ENCODE measurements at regions not wholly inside any gene's neighbourhood (a gene's known extent, or its start where the extent isn't known, plus 50 kb on each side); places are given as distances from the start of the nearest gene placed in this dataset.

DNA sequence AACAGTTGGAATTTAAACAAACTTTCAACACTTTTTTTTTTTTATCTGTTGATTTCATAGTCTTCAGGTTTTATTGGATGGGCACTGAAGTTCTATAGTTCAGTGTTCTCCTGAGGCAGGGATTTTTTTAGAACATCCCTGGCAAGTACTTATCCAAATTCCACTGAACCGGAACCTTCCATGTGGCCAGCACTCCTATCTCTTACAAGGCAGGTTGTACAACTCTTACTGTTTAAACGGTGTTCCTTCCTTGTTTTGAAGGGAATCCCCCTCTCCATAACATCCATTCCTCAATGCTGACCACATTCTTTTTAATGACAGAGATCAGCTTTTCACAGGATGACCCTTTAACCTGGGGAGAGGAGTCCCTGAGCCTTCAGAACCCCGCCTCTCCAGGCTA, 238.9 kb upstream of the CTBP2 start:
- POLR2A ChIA-PET: no interaction called here
- DNase-seq: no peak
- Mint-ChIP-seq H3K27ac (no peak overlapping the region), H3K36me3 (no peaks in the 10 kb centered on the region), H3K9me3 (peaks cover 0 to 17% (median 1%) of the 10 kb centered on the region in 11 donors), H3K4me3 (no peak overlapping the region), H3K4me1 (no peaks in the 10 kb centered on the region), H3K27me3 (peaks cover 0 to 9% (median 0%) of the 10 kb centered on the region in 5 donors)
- Histone ChIP-seq H3K27ac (ENCODE audit: low read depth, low read length) (no peak overlapping the region), H3K9me3 (ENCODE audit: control insufficient read depth in 2 of 3, low read length in 3 of 3) (no peaks in the 10 kb centered on the region), H3K4me1 (ENCODE audit: control insufficient read depth in 2 of 2, insufficient read depth in 2 of 2, low read length in 2 of 2) (no peaks in the 10 kb centered on the region), H3K4me3 (ENCODE audit: low read length) (no peak overlapping the region), H3K27me3 (ENCODE audit: control insufficient read depth in 2 of 2, insufficient read depth in 2 of 2, low read length in 2 of 2) (no peaks in the 10 kb centered on the region), H3K36me3 (ENCODE audit: control insufficient read depth in 2 of 3, insufficient read depth in 3 of 3, low read length in 3 of 3) (no peaks in the 10 kb centered on the region)
- ATAC-seq: no peak
- CTCF ChIA-PET: no interaction called here
- intact Hi-C loops (cut with micrococcal nuclease): loop anchor here in 1 of 2 donors (10.0 kb wide), 1 partner anchor 1084 kb away; no protein-coding TSS in a partner anchor

DNA sequence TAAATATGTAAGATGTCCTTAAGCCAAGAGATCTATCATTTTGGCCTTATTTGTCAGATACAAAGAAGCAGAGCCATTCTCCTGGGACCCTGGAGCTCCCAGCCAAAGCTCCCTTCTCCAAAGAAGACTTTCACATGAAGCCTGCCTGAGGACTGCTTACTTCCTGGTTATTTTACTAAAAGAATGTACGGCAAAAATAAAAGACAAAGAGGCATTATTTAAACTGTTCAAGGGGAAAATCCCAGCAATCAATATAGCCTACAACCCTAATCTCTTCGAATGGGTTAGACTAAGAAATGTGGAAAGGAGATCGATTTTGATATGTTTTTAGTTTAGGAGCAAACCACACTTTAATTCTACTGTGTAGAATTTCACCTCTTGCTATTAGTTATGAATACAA, 237.9 kb upstream of the CTBP2 start:
- H3K4me1 ChIP-seq (ENCODE audit: control insufficient read depth in 2 of 2, insufficient read depth in 2 of 2, low read length in 2 of 2): no peaks in the 10 kb centered on the region
- DNase-seq: no peak
- H3K4me3 Mint-ChIP-seq: no peak overlapping the region
- peaks cover 0 to 9% (median 0%) of the 10 kb centered on the region in 5 donors for H3K27me3 Mint-ChIP-seq
- H3K4me1 Mint-ChIP-seq: no peaks in the 10 kb centered on the region
- no peaks in the 10 kb centered on the region for H3K27me3 ChIP-seq (ENCODE audit: control insufficient read depth in 2 of 2, insufficient read depth in 2 of 2, low read length in 2 of 2)
- ChIA-PET CTCF (no interaction called here), POLR2A (no interaction called here)
- H3K9me3 Mint-ChIP-seq: peaks cover 0 to 9% (median 3%) of the 10 kb centered on the region in 11 donors
- no peak overlapping the region for H3K27ac ChIP-seq (ENCODE audit: low read depth, low read length)
- intact Hi-C loops (cut with micrococcal nuclease): loop anchor here in 1 of 2 donors (10.0 kb wide), 1 partner anchor 1083 kb away; no protein-coding TSS in a partner anchor
- H3K9me3 ChIP-seq (ENCODE audit: control insufficient read depth in 2 of 3, low read length in 3 of 3): no peaks in the 10 kb centered on the region
- no peaks in the 10 kb centered on the region for H3K36me3 ChIP-seq (ENCODE audit: control insufficient read depth in 2 of 3, insufficient read depth in 3 of 3, low read length in 3 of 3)
- H3K4me3 ChIP-seq (ENCODE audit: low read length): no peak overlapping the region
- H3K27ac Mint-ChIP-seq: no peak overlapping the region
- no peaks in the 10 kb centered on the region for H3K36me3 Mint-ChIP-seq
- ATAC-seq: no peak

DNA sequence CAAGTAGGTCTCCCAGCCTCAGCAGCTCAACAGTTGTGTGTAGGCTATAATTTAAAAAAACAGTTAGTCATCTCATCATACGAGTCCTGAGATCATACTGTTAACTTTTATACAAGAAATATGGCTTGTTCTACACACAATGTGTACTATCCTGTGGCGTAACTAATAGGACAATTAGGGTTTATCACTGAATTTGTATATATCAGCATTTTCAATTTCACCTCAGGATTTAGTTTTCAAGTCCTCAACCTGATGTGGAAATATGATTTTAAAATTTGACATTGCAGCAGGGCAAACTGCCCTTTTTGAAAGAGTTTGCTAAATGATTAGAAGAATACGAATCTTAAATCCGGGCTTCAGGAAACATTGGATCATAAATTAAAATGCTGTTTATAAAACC, 237.2 kb upstream of the CTBP2 start:
- POLR2A ChIA-PET: no interaction called here
- no peak overlapping the region for H3K4me3 ChIP-seq (ENCODE audit: low read length)
- Mint-ChIP-seq H3K4me1 (no peaks in the 10 kb centered on the region), H3K4me3 (no peak overlapping the region), H3K27ac (no peak overlapping the region), H3K9me3 (peaks cover 0 to 5% (median 3%) of the 10 kb centered on the region in 11 donors), H3K27me3 (peaks cover 0 to 10% (median 0%) of the 10 kb centered on the region in 5 donors), H3K36me3 (no peaks in the 10 kb centered on the region)
- no peaks in the 10 kb centered on the region for H3K9me3 ChIP-seq (ENCODE audit: control insufficient read depth in 2 of 3, low read length in 3 of 3)
- no peak for ATAC-seq
- no peak for DNase-seq
- CTCF ChIA-PET: no interaction called here
- H3K27ac ChIP-seq (ENCODE audit: low read depth, low read length): no peak overlapping the region
- H3K36me3 ChIP-seq (ENCODE audit: control insufficient read depth in 2 of 3, insufficient read depth in 3 of 3, low read length in 3 of 3): no peaks in the 10 kb centered on the region
- no peaks in the 10 kb centered on the region for H3K27me3 ChIP-seq (ENCODE audit: control insufficient read depth in 2 of 2, insufficient read depth in 2 of 2, low read length in 2 of 2)
- intact Hi-C loops (cut with micrococcal nuclease): loop anchor here in 1 of 2 donors (10.0 kb wide), 1 partner anchor 1083 kb away; no protein-coding TSS in a partner anchor
- no peaks in the 10 kb centered on the region for H3K4me1 ChIP-seq (ENCODE audit: control insufficient read depth in 2 of 2, insufficient read depth in 2 of 2, low read length in 2 of 2)

DNA sequence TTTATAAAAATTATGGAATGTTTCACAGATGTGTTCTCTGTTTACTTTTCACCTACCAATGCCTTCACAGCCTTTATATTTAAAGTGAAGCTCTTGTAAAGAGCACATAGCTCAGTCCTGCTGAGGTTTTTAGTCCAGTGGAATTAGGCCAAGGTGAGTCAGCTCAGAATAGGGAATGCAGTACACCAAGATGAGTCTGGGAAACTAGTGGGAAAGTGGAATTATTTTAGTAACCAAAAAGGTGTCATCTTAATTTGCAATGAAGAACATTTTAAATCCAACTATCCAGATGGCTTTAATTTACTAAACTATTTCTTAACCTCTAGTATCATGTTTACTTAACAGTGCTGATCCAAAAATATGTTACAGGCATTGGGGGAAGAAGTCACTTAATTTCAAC, 236.3 kb upstream of the CTBP2 start:
- no peaks in the 10 kb centered on the region for H3K36me3 ChIP-seq (ENCODE audit: control insufficient read depth in 2 of 3, insufficient read depth in 3 of 3, low read length in 3 of 3)
- ATAC-seq (no peak), DNase-seq (no peak)
- Mint-ChIP-seq H3K4me3 (no peak overlapping the region), H3K27me3 (peaks cover 0 to 10% (median 5%) of the 10 kb centered on the region in 5 donors), H3K9me3 (peaks cover 0 to 10% (median 5%) of the 10 kb centered on the region in 11 donors), H3K4me1 (no peaks in the 10 kb centered on the region), H3K36me3 (peaks cover 0 to 3% (median 0%) of the 10 kb centered on the region in 5 donors), H3K27ac (no peak overlapping the region)
- no peak overlapping the region for H3K4me3 ChIP-seq (ENCODE audit: low read length)
- ChIA-PET POLR2A (no interaction called here), CTCF (no interaction called here)
- no peaks in the 10 kb centered on the region for H3K4me1 ChIP-seq (ENCODE audit: control insufficient read depth in 2 of 2, insufficient read depth in 2 of 2, low read length in 2 of 2)
- H3K9me3 ChIP-seq (ENCODE audit: control insufficient read depth in 2 of 3, low read length in 3 of 3): no peaks in the 10 kb centered on the region
- no peaks in the 10 kb centered on the region for H3K27me3 ChIP-seq (ENCODE audit: control insufficient read depth in 2 of 2, insufficient read depth in 2 of 2, low read length in 2 of 2)
- H3K27ac ChIP-seq (ENCODE audit: low read depth, low read length): no peak overlapping the region
- intact Hi-C loops (cut with micrococcal nuclease): loop anchor here in 1 of 2 donors (10.0 kb wide), 1 partner anchor 1082 kb away; no protein-coding TSS in a partner anchor

DNA sequence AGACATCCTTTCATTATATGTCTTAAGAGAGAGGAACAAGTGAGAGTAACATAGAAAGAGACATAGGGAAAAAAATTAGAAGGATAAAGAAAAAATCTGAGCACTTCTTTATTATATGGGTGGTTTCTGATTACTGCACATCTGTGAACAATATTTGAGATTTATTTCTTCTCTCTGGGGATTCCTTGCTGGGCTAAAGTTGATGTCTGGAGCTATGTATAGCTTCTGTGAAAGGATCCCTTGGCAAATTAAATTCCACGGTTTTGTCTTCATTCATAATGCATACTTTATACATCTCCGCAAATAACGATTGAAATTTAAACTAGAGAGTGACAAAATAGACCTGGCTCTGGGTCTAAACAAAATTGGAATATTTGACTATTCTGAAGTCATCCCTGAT, 232.2 kb upstream of the CTBP2 start:
- H3K36me3 Mint-ChIP-seq: peaks cover 0 to 3% (median 0%) of the 10 kb centered on the region in 5 donors
- no peak for ATAC-seq

DNA sequence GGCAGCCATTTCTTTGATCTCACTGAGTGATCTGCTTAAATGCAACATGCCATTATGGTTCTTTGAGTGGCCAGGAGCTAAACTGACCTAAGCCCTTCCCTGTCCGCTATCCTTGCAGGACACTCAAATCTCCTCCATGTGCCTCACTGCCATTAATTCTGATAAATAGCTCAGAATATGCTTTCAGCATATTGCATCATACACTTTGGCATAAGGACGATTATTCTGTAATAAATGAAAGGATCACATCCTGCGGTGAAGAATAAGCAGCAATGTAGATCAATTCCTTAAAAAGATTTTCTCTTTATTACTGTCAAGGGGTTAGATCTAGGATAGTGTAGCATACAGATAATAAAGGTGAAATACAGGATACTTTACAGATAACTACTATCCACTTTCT, 231.8 kb upstream of the CTBP2 start:
- intact Hi-C loops (cut with micrococcal nuclease): loop anchor here in 1 of 2 donors (10.0 kb wide), 1 partner anchor 1077 kb away; no protein-coding TSS in a partner anchor
- no peaks in the 10 kb centered on the region for H3K36me3 ChIP-seq (ENCODE audit: control insufficient read depth in 2 of 3, insufficient read depth in 3 of 3, low read length in 3 of 3)
- Mint-ChIP-seq H3K4me3 (no peak overlapping the region), H3K36me3 (peaks cover 0 to 3% (median 0%) of the 10 kb centered on the region in 5 donors), H3K27ac (no peak overlapping the region), H3K4me1 (no peaks in the 10 kb centered on the region), H3K27me3 (peaks cover 0 to 6% (median 5%) of the 10 kb centered on the region in 5 donors), H3K9me3 (peaks cover 2 to 33% (median 13%) of the 10 kb centered on the region in 11 donors)
- ATAC-seq: no peak
- no peak overlapping the region for H3K27ac ChIP-seq (ENCODE audit: low read depth, low read length)
- no peaks in the 10 kb centered on the region for H3K4me1 ChIP-seq (ENCODE audit: control insufficient read depth in 2 of 2, insufficient read depth in 2 of 2, low read length in 2 of 2)
- POLR2A ChIA-PET: no interaction called here
- DNase-seq: no peak
- H3K27me3 ChIP-seq (ENCODE audit: control insufficient read depth in 2 of 2, insufficient read depth in 2 of 2, low read length in 2 of 2): no peaks in the 10 kb centered on the region
- no peaks in the 10 kb centered on the region for H3K9me3 ChIP-seq (ENCODE audit: control insufficient read depth in 2 of 3, low read length in 3 of 3)
- CTCF ChIA-PET: no interaction called here
- no peak overlapping the region for H3K4me3 ChIP-seq (ENCODE audit: low read length)

More for the DNA sequence above, 232.2 kb upstream of the CTBP2 start:
- Histone ChIP-seq H3K27ac (ENCODE audit: low read depth, low read length) (no peak overlapping the region), H3K36me3 (ENCODE audit: control insufficient read depth in 2 of 3, insufficient read depth in 3 of 3, low read length in 3 of 3) (no peaks in the 10 kb centered on the region), H3K9me3 (ENCODE audit: control insufficient read depth in 2 of 3, low read length in 3 of 3) (no peaks in the 10 kb centered on the region), H3K27me3 (ENCODE audit: control insufficient read depth in 2 of 2, insufficient read depth in 2 of 2, low read length in 2 of 2) (no peaks in the 10 kb centered on the region), H3K4me3 (ENCODE audit: low read length) (no peak overlapping the region), H3K4me1 (ENCODE audit: control insufficient read depth in 2 of 2, insufficient read depth in 2 of 2, low read length in 2 of 2) (no peaks in the 10 kb centered on the region)
- Mint-ChIP-seq H3K27me3 (peaks cover 0 to 6% (median 5%) of the 10 kb centered on the region in 5 donors), H3K27ac (no peak overlapping the region), H3K4me1 (no peaks in the 10 kb centered on the region), H3K4me3 (no peak overlapping the region), H3K9me3 (peaks cover 2 to 33% (median 13%) of the 10 kb centered on the region in 11 donors)
- intact Hi-C loops (cut with micrococcal nuclease): loop anchor here in 1 of 2 donors (10.0 kb wide), 1 partner anchor 1078 kb away; no protein-coding TSS in a partner anchor
- ChIA-PET CTCF (no interaction called here), POLR2A (no interaction called here)
- DNase-seq: no peak

DNA sequence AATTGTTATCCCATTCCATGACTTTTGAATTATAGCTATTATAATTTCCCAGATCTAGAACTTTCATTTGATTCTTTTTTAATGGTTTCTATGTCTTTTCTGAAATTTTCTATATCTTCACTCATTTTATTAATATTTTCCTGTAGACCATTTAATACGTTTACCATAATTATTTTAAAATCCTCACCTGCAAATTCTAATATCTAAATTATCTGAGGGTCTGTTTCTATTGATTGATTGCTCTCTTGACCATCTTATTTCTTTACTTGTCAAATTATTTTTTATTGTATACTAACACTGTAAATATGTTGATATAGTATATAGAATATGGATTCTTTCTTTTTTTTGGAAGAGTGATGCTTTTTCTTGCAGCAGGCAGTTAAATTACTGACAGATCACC, 229.3 kb upstream of the CTBP2 start:
- Mint-ChIP-seq H3K27ac (no peak overlapping the region), H3K27me3 (peaks cover 0 to 9% (median 5%) of the 10 kb centered on the region in 5 donors), H3K4me3 (no peak overlapping the region), H3K9me3 (peaks cover 2 to 36% (median 13%) of the 10 kb centered on the region in 11 donors), H3K36me3 (peaks cover 0 to 3% (median 0%) of the 10 kb centered on the region in 5 donors), H3K4me1 (no peaks in the 10 kb centered on the region)
- CTCF ChIA-PET: no interaction called here
- H3K27ac ChIP-seq (ENCODE audit: low read depth, low read length): no peak overlapping the region
- intact Hi-C loops (cut with micrococcal nuclease): loop anchor here in 1 of 2 donors (10.0 kb wide), 1 partner anchor 1075 kb away; no protein-coding TSS in a partner anchor
- POLR2A ChIA-PET: no interaction called here
- ATAC-seq: no peak
- no peak for DNase-seq
- no peaks in the 10 kb centered on the region for H3K36me3 ChIP-seq (ENCODE audit: control insufficient read depth in 2 of 3, insufficient read depth in 3 of 3, low read length in 3 of 3)
- no peak overlapping the region for H3K4me3 ChIP-seq (ENCODE audit: low read length)
- H3K9me3 ChIP-seq (ENCODE audit: control insufficient read depth in 2 of 3, low read length in 3 of 3): no peaks in the 10 kb centered on the region
- H3K4me1 ChIP-seq (ENCODE audit: control insufficient read depth in 2 of 2, insufficient read depth in 2 of 2, low read length in 2 of 2): no peaks in the 10 kb centered on the region
- no peaks in the 10 kb centered on the region for H3K27me3 ChIP-seq (ENCODE audit: control insufficient read depth in 2 of 2, insufficient read depth in 2 of 2, low read length in 2 of 2)
